GM21447 (cell line): ENCODE measurements at regions not wholly inside any gene's neighbourhood (a gene's known extent, or its start where the extent isn't known, plus 50 kb on each side); places are given as distances from the start of the nearest gene placed in this dataset.
"Not testable (repeated sequence)": the region's sequence is repeated elsewhere in the genome, so short reads cannot be mapped to it uniquely, and the experiment has no call there.

ENCODE experiments used
- ATAC-seq: cut with Tn5 transposase; IDR thresholded peaks from one replicate; pipeline ENCODE4 v1.9.1; 2021; ENCODE audit not compliant: unreplicated experiment

DNA sequence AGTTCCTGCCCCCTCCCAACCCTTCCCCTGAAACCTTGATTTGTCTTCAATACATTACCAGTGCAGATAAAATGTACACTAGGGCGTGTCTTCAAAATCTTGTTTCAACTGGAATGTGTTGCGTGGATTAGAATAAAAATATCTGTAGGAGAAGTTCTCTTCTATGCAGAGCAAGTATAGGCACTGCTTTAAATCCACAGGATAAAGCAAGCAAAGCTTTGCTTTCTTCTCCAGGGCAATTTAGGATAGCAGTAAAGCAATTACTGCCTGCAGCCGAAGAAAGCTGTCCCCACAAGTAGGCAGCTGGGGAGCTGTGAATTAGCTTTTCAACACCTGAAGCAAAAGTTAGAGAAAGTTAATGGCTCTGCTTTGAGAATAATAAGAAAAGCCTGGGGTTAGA, 329.7 kb upstream of the KCNMB2 start:
- ATAC-seq, result no peak

DNA sequence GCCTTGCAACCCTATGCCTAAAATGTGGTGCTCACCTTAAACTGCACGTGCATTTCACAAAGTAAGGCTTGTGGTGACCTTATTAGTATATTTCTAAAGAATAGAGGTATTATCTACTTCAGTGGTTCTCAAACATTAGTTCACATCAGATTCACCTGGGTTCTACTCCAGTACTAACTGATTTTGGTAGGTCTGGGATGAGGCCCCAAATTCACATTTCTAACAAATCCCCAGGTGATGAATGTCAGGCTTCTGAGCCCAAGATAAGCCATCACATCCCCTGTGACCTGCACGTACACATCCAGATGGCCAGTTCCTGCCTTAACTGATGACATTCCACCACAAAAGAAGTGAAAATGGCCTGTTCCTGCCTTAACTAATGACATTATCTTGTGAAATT, 329.1 kb upstream of the KCNMB2 start:
- ATAC-seq, result not testable (repeated sequence)

DNA sequence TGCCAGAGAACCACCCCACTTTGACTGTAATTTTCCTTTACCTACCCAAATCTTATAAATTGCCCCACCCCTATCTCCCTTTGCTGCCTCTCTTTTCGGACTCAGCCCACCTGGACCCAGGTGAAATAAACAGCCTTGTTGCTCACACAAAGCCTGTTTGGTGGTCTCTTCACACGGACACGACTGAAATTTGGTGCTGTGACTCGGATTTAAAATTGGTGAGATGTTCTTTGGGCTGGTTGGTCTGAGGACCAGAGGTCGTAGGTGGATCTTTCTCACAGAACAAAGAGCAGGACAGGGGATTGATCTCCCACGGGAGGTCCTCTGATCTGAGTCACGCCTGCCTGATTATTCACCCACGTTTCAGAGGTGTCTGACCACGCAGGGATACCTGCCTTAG, 328.6 kb upstream of the KCNMB2 start:
- not testable (repeated sequence) for ATAC-seq

DNA sequence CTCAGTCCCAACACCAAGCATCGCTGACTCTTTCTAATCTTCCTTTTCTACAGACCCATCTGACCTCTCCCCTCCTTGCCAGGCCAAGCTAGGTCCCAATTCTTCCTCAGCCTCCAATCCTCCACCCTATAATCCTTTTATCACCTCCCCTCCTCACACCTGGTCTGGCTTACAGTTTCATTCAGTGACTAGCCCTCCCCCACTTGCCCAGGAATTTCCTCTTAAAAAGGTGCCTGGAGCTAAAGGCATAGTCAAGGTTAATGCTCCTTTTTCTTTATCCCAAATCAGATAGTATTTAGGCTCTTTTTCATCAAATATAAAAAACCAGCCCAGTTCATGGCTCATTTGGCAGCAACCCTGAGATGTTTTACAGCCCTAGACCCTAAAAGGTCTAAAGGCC, 327.1 kb upstream of the KCNMB2 start:
- not testable (repeated sequence) for ATAC-seq

DNA sequence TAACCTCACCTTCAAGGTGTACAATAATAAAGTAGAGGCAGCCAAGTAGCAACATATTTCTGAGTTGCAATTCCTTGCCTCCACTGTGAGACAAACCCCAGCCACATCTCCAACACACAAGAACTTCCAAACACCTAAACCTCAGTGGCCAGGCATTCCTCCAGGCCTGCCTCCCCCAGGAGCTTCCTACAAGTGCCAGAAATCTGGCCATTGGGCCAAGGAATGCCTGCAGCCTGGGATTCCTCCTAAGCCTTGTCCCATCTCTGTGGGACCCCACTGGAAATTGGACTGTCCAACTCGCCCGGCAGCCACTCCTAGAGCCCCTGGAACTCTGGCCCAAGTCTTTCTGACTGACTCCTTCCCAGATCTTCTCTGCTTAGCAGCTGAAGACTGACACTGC, 326.6 kb upstream of the KCNMB2 start:
- ATAC-seq, result not testable (repeated sequence)

DNA sequence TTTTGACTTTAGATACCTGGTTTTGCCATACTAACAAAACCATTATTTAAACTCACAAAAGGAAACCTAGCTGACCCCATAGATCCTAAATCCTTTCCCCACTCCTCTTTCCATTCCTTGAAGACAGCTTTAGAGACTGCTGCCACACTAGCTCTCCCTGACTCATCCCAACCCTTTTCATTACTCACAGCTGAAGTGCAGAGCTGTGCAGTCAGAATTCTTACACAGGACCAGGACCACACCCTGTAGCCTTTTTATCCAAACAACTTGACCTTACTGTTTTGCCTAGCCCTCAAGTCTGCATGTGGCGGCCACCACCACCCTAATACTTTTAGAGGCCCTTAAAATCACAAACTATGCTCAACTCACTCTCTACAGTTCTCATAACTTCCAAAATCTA, 325.1 kb upstream of the KCNMB2 start:
- not testable (repeated sequence) for ATAC-seq

DNA sequence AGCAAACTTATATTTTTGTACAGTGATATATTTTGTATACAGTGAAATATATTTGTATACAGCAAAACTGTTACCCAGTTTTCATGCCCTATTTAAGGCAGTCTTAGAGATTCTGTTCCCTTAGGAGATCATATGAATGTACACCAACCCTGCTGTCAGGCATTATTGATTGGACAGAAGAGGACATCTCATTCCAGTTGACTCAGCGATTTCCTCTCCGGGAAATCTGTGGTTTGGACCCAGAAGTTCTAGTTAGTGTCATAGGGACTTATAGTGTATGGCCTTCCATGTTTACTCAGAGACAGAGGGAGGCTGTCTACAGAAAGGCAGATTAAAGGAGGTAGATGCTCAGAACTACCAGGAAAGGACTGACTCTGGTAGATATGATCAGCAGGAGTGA, 318.8 kb upstream of the KCNMB2 start:
- ATAC-seq, result no peak

DNA sequence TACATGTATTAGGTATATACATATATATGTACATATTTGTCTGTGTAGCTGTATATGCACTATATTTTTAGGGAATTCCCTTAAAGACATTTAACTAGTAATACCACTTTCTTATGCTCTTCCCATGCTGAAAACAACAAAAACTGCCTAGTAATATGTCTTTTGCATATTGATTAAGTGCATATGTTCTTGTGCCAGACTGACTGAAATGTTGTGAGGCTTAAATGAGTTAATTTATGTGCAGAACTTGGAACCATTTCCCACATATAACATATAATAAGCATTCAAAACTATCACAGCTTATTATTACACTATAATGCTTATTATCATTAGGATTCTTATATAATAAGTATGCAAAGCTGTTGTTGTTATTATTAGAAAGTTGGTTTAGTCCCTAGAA, 318.0 kb upstream of the KCNMB2 start:
- ATAC-seq, result no peak

DNA sequence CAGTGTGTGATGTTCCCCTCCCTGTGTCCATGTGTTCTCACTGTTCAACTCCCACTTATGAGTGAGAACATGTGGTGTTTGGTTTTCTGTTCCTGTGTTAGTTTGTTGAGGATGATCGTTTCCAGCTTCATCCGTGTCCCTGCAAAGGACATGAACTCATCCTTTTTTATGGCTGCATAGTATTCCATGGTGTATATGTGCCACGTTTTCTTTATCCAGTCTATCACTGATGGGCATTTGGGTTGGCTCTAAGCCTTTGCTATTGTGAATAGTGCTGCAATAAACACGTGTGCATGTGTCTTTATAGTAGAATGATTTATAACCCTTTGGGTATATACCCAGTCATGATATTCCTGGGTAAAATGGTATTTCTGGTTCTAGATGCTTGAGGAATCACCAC, 316.6 kb upstream of the KCNMB2 start:
- not testable (repeated sequence) for ATAC-seq

DNA sequence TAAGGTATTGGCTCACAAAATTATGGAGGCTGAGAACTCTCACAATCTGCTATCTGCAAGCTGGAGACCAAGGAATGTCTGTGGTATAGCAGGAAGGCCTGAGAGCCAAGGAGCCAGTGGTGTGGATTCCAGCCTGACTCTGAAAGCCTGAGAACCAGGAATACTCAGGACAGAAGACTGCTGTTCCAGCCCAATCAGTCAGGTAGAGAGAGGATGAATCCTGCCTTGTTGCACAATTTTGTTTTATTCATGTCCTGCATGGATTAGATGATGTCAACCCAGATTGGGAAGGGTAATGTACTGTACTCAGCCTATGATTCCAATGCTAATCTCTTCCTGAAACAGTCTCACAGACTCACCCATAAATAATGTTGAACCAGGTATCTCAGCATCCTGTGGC, 312.4 kb upstream of the KCNMB2 start:
- no peak for ATAC-seq

DNA sequence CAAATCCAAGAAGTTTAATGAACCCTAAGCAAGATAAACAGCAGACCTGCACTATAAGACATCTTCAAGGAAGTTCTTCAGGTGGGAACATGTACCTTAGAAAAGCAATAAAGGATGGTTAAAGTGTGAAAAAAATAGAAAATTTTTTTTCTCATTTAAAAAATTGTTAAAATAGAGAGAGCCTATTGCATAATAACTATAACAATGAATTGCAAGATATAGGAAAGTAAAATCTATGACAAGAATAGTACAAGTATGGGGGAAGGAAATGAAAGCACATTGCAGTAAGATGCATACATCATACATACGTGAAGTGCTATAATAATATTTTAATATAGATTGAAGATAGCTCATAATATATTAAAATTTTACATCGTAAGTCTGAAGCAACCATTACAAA, 310.1 kb upstream of the KCNMB2 start:
- no peak for ATAC-seq

DNA sequence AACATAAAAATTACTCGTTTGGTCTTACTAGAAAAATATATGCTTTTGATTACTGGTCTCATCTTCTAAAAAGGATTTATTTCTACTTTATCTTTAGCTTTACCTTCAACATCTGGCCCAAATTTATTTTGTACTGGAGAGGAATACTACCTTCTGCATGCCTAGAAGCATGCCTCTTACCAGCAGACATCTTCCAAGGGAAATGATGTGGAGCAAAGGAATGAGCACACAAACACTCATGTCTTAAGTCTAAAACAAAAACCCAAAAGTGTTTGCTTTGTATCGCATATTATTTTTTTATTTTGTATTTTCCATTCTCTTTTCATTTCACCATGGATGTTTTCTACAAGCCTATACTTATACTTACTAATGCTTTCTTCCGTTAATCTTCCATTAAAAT, 304.6 kb upstream of the KCNMB2 start:
- no peak for ATAC-seq

DNA sequence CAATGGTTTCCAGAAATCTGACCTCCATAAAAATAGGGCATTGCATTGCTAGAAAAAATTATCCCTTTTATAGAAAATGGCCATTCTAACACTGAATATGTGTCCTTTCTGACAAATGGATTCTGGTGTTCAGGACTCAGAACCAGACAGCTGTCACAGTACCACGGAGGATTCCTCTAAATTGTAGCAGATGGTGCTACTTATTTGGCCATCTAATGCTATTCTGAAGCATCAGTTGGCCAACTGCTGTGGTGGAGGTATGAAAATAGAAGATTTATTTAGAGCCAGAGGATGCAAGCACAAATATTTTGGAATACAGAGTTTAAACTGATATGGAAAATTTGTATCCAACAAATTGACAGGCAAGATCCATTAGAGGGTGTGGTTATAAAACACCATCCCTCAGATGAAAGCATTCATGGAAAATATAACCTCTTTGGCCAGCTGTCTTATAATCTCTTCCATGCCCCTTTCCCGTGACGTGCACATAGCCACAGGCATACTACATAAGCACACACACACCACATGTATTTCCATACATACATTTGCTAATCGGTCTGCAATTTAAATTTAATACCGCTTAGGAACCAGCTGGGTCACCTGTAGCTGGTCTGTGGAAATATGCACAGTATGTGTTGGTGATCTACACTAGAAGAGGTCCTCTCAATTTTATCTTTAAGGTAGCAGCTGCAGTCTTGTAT, 302.7 kb upstream of the KCNMB2 start:
- ATAC-seq, result no peak

DNA sequence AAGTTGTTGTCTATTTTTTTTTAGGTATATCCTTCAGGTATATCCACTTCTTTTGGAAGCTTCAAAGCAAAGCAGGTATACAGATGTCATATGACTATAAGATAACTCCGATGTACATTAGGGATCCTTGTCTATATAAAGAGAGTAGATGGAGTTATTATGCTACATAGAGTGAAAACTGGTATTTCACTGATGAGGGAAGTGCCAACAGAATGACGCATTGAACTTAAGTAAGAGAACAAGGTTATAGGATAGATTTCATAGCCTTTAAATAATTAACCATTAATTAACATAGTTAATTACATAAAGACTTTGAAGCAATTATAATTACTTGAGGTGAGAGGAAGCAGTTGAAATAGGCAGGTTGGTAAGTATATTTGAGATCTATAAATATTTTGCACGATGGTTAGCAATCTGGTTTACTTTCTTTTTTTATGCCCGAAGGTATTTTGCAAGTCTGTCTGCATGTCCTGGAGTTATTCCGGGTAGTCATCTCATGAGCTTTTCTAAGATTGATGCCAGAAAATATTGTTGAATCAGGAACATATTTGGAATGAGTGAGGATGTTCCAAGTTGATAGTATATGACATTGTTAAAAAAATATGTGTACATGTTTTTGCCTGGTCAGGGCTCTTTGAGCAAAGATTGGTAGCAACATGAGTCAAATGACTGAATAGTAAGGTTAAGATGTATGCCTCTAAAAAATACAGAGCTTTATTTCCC, 299.5 kb upstream of the KCNMB2 start:
- ATAC-seq, result no peak

DNA sequence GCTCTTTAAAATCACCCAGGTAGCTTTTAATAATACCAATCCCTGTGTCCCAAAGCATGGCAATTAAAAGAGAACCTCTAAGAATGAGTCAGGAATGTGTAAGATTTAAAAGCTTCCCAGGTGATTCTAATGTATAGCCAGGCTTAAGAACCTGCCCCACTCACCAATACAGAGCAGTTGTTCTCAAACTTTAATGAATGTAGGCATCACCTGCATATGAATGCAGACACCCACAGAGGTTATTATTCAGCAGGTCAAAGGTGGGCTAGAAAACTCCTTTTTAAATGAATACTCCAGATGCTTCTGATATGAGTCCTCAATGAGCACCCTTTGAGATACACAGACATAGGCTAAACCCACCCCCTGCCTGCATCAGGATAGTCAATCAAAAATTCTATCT, 298.1 kb upstream of the KCNMB2 start:
- no peak for ATAC-seq

DNA sequence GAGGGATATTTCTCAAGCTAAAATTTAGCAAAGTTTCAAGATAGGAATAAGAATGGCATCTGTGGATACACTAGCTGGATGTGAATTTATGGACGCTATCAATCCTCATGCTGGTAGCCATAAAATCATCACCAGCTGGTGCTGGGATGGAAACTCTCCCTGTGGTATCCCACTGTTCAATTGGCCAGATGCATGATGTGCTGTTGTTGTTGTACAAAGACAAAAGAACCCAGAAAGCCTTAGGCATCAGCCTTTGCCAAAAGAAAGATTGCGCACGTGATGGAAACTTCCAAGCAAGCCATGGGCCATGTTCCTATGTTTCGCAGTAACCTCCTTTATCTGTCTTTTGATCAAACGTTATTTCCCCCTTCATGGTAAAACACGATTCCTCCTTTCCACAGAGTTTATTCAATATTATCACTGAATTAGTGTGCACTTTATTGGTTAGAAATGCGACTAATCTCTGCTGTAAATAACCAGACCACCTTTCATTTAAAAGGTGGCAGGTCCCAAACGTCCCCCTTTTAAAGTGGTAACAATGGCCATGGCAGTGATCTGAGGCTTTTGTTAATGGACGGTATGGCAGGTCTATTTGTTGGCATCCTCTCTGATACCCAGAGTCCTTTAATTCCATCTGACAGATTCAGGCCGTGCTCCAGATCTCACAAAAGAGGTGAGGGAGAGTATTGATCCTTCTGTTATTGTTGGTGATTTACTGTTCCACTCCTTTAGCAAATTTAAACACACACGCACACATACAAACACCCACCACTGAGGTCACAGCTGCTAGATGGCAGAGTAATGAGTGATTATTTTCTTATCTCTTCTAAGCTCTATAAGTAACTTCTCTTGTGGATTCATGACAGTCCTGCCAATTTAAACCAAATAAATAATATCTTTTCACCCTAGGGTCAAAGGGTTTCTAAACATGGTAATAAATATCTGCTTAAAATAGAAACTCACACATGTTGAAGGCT, 291.2 kb upstream of the KCNMB2 start:
- no peak for ATAC-seq

DNA sequence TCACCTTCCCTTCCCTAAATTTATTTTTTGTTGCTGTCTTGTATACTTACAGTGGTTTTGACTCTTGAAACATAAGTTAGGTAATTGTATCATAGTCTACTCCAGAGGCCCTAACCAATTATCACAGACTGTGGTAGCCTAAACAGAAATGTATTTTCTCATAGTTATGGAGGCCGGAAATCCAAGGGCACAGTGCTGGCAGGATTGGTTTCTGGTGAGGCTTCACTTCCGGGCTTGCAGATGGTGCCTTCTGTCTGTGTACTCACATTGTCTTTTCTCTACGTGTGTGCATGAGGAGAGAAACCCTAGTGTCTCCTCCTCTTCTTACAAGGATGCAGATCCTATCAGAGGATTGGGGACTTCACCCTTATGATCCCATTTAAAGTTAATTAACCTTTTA, 290.2 kb upstream of the KCNMB2 start:
- ATAC-seq, result no peak

DNA sequence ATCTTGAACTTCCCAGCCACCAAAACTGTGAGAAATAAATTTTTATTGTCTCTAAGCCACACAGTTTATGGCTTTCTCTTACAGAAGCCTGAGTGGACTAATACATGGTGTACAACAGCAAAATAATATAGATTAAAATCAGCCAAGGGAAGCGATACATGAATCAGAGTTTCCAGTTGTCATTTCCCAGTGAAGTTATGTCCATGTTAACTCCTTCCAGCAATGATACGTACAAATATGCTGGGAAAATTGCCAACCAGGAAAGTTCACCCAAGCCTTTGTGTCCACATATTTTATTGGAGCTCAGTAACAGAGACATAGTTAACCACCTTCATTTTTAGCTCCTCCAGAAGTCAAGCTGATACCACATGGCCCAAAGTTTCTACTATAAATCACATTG, 280.9 kb upstream of the KCNMB2 start:
- no peak for ATAC-seq

DNA sequence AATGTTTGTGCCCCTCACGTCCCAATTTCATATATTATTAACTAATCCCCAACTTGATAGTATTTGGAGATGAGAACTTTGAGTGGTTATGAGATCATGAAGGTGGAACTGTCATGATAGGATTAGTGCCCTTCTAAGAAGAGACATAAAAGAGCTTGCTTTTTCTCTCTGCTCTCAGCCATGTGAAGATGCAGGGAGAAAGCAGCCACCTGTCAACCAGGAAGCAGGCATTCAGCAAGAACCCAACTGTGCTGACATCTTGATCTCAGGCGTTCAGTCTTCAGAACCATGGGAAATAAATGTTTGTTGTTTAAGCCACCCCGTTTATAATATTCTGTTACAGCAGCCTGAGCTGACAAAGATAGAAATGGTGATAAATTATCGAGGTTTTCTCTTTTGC, 278.7 kb upstream of the KCNMB2 start:
- no peak for ATAC-seq

DNA sequence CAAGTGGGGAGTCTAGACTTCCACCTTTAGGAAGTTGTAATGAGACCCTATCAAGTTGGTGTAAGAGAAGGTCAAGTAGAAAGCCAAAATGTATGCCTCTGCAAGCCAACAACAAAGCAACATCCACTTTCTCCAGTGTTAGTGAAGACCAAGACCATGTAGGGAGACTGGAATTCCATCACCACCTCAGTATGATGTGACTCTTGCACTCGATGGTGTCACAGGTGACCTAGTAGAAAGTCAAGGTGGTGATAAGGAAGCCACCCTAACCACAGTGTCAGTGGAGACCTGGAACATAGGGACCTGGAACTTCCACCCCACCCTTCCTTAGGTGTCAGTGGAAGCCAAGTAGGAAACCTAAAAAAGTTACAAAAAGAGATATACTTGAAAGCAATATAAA, 278.1 kb upstream of the KCNMB2 start:
- ATAC-seq, result no peak

DNA sequence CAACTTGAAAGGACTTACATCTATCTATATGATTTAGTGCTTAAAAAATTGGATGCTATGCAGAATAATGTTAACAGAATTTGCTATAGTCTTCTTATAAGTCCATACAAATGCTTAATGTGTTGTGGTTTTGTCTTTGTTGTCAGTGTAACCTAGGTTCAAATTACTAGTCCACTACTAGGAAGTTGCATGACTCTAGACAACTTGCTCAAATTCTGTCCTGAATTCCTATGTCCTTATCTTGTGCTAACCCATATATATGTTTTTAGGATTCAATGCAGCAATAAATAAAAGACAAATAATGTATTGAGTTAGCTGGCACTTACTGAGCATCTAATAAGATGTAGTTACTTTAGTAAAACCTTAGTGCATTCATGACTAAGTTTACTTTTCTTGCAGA, 276.5 kb upstream of the KCNMB2 start:
- no peak for ATAC-seq
